IPS-NIHi11 (cell line): ENCODE measurements at regions not wholly inside any gene's neighbourhood (a gene's known extent, or its start where the extent isn't known, plus 50 kb on each side); places are given as distances from the start of the nearest gene placed in this dataset.
"Not testable (repeated sequence)": the region's sequence is repeated elsewhere in the genome, so short reads cannot be mapped to it uniquely, and the experiment has no call there.

Experiments used
- DNase-seq: peaks from one replicate; pipeline ENCODE4 v3.0.0; 2012; ENCODE audit warnings: mixed read lengths, low spot score

- DNase-seq = not testable (repeated sequence)
Measured at GRCh38 chr20:29119684-29120083, 2137.8 kb upstream of the DEFB115 start.

DNA sequence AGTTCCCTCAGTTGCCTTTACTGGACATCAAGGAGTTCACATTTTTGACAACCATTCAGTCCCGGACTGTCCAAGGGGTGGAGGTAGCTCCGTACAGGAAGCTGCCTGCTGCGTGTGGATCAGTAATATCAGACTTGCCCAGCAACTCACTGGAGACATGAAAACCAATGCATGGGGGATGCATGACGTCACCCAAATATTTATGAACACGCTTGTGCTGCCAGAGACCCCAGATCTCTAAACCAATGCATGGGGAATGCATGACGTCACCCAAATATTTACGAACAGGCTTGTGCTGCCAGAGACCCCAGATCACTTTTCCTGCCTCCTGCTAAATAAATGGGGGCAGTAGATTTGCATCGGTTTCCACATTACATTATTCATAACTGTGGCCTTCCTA, 2137.4 kb upstream of the DEFB115 start:
- DNase-seq = not testable (repeated sequence)

GRCh38 chr20:29120575-29120974, 2136.9 kb upstream of the DEFB115 start:
- not testable (repeated sequence) for DNase-seq

- not testable (repeated sequence) for DNase-seq
Measured at GRCh38 chr20:29122784-29123183, 2134.7 kb upstream of the DEFB115 start.

GRCh38 chr20:29123861-29124260, 2133.6 kb upstream of the DEFB115 start:
- DNase-seq = no peak
